ENCODE measurements at regions not wholly inside any gene's neighbourhood (a gene's known extent, or its start where the extent isn't known, plus 50 kb on each side); places are given as distances from the start of the nearest gene placed in this dataset.

- no peak overlapping the region for H2AK9ac ChIP-seq (replicated peaks; ENCODE audit: low read depth, low read length, poor library complexity)
- POLR2A ChIA-PET (ENCODE audit: unreplicated experiment) = no interaction called here
- BruUV-seq (replicated peaks) = no TSS peak
- H4K5ac ChIP-seq (ENCODE audit: low read depth, low read length) = no peak overlapping the region
- H3K4me1 ChIP-seq (ENCODE audit: control insufficient read depth, insufficient read depth, low read length) = no peaks in the 10 kb centered on the region
- CTCF ChIA-PET = no interaction called here
- H2BK120ac ChIP-seq (ENCODE audit: low read depth, low read length) = no peak overlapping the region
- H3K4me2 ChIP-seq (ENCODE audit: low read depth, low read length) = no peak overlapping the region
- H4K20me1 ChIP-seq (ENCODE audit: insufficient read depth, low read length) = no peaks in the 10 kb centered on the region
- no peak overlapping the region for H2AK5ac ChIP-seq (ENCODE audit: low read depth, low read length)
- no peaks in the 10 kb centered on the region for H3K36me3 ChIP-seq (ENCODE audit: control insufficient read depth, insufficient read depth, low read length)
- H2BK20ac ChIP-seq (ENCODE audit: low read depth, low read length) = no peak overlapping the region
- 100% methylated on average over 2 of the region's 7 CpGs; no CpG with 5 or more reads in 1 of the 2 experiments for WGBS, 2 experiments (ENCODE audit: extremely low coverage in 2 of 2, insufficient read length in 1 of 2)
- H4K91ac ChIP-seq (ENCODE audit: insufficient read depth, low read depth, low read length) = no peak overlapping the region
- no peak overlapping the region for H3K27ac ChIP-seq (ENCODE audit: insufficient read depth, low read length)
- H3K79me1 ChIP-seq (ENCODE audit: low read depth in 1 of 2, low read length in 2 of 2) = no peaks in the 10 kb centered on the region
- H3K9me1 ChIP-seq (ENCODE audit: insufficient read depth, low read length) = no peaks in the 10 kb centered on the region
- no peak overlapping the region for H3K14ac ChIP-seq (replicated peaks; ENCODE audit: low read depth, low read length)
- peaks cover 15% of the 10 kb centered on the region for H3K27me3 ChIP-seq (ENCODE audit: control insufficient read depth, insufficient read depth, low read length)
- no peak overlapping the region for H2AFZ ChIP-seq (replicated peaks; ENCODE audit: low read length, poor library complexity)
- ATAC-seq (ENCODE audit: low read depth) (no peak), DNase-seq (no peak)
- no peak overlapping the region for H3K56ac ChIP-seq (ENCODE audit: extremely low read depth, insufficient read depth, low read length)
- H4K8ac ChIP-seq (ENCODE audit: low read depth in 2 of 2, low read length in 2 of 2) = no peak overlapping the region
- H3K23ac ChIP-seq (ENCODE audit: low read depth, low read length) = no peak overlapping the region
- H3K18ac ChIP-seq (ENCODE audit: low read depth, low read length) = no peak overlapping the region
- no peak overlapping the region for H2BK5ac ChIP-seq (ENCODE audit: low read depth, low read length, poor library complexity, severe bottlenecking)
- no peaks in the 10 kb centered on the region for H3K9me3 ChIP-seq (ENCODE audit: control insufficient read depth, insufficient read depth, low read length)
- in situ Hi-C loops (cut with MboI; ENCODE audit: low sequenced_read_pairs) (no loop called here), dilution Hi-C loops (cut with HindIII; ENCODE audit: low sequenced_read_pairs, unreplicated experiment) (no loop called here), intact Hi-C loops (cut with micrococcal nuclease) (no loop called here)
- no peak overlapping the region for H2BK15ac ChIP-seq (ENCODE audit: low read depth, low read length)
- H3K4me3 ChIP-seq (ENCODE audit: insufficient read depth, low read depth, low read length) = no peak overlapping the region
- H3K9ac ChIP-seq (ENCODE audit: low read depth, low read length) = no peak overlapping the region
- no peak for TF ChIP-seq MXI1 (IDR thresholded peaks at IDR 0.05; ENCODE audit: borderline replicate concordance, low read depth, low read length)
- TF ChIP-seq MAZ (IDR thresholded peaks at IDR 0.05; ENCODE audit: borderline replicate concordance, low read depth, low read length) = no peak
- TF ChIP-seq RFX5 (IDR thresholded peaks at IDR 0.05; ENCODE audit: low read depth, low read length) = no peak
- no peak for TF ChIP-seq ELK1 (IDR thresholded peaks at IDR 0.05; ENCODE audit: borderline replicate concordance, low read depth, low read length)
- no peak for TF ChIP-seq BHLHE40 (IDR thresholded peaks at IDR 0.05; ENCODE audit: low read depth, low read length)
- no peak for TF ChIP-seq MAFK (IDR thresholded peaks at IDR 0.05; ENCODE audit: low read depth, low read length)
- TF ChIP-seq FOS (IDR thresholded peaks at IDR 0.05; ENCODE audit: low read depth, low read length) = no peak
- no peak for TF ChIP-seq CTCF (conservative IDR thresholded peaks at IDR 0.05; ENCODE audit: low read depth, low read length)
- TF ChIP-seq SMC3 (IDR thresholded peaks at IDR 0.05; ENCODE audit: low read depth, low read length) = no peak
- no peak for TF ChIP-seq NFE2L2 (IDR thresholded peaks at IDR 0.05; ENCODE audit: low read depth, low read length)
- TF ChIP-seq RAD21 (IDR thresholded peaks at IDR 0.05; ENCODE audit: low read length) = no peak
- TF ChIP-seq RCOR1 (IDR thresholded peaks at IDR 0.05; ENCODE audit: insufficient replicate concordance, low read length) = no peak
- TF ChIP-seq USF2 (IDR thresholded peaks at IDR 0.05; ENCODE audit: low read depth, low read length) = no peak
- H3K4ac ChIP-seq (ENCODE audit: low read depth, low read length) = no peak overlapping the region
Measured at GRCh38 chr14:54278665-54279295, 118.0 kb upstream of the CDKN3 start.
